HTERT RPE-1 (cell line): ENCODE measurements at regions not wholly inside any gene's neighbourhood (a gene's known extent, or its start where the extent isn't known, plus 50 kb on each side); places are given as distances from the start of the nearest gene placed in this dataset.
"Not testable (repeated sequence)": the region's sequence is repeated elsewhere in the genome, so short reads cannot be mapped to it uniquely, and the experiment has no call there.

Source experiments
- in situ Hi-C: fragments of 300-500 bp; cut with MboI; formaldehyde crosslinking; loops from 4 replicates; pipeline ENCODE4 v1.14.3; 2020; ENCODE audit warnings: low sequenced_read_pairs

DNA sequence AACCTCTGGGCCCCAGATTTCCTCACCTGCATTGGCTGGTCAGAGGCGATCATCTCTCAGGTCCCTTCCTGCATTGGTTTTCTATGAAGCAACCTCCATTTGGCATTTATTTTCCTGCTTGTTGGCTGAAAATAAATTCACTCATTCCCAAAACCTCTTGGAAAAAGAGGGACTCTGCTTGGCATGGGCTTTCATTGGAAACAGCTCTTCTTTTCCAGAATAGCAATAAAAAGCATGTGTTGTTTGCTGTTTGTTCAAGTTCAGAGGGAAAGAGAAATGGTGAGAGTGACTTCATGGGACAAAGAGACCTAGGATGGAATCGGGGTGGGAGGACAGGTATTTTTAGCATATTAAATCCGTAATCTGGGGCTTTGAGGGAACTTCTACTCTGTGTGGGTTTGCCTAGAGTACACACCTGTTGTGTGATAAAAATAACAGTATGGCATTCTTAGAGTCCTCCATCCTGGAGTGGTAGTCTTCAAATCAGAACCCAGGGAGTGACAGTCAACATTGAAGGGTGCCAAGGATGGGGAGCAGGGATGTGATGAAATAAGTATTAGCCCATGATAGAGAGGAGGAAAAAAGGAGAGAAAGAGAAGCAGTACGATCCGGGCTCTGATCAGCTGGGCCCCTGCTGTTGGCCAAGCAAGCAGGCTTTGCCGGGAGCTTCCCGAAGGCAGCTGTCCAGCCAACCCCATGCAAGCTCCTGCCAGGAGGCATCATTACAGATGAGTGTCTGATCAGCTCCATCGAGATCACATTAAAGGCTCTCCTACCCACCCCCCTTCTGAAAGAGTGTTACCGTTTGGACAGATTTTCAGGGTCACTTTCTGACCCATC lies 131.9 kb upstream of the NFIA start:
- in situ Hi-C loops = no loop called here

DNA sequence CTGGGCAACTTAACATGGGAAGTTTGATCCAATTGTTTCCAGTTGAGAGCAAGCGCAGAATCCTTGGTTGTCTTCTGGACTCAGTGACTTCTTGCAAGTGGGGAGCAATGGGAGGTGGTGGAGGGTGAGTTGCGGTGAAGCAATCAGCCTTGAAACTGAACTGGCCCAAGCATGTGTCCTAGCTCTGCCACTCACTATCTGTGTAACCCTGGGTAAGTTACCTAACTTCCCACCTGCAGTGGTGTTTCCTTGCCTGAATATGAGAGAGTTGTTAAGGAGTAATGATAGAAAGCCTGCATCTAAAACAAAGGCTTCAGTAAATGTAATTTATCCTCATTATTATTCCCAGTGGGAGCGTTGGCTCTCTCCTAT lies 132.5 kb upstream of the NFIA start:
- in situ Hi-C loops = no loop called here

DNA sequence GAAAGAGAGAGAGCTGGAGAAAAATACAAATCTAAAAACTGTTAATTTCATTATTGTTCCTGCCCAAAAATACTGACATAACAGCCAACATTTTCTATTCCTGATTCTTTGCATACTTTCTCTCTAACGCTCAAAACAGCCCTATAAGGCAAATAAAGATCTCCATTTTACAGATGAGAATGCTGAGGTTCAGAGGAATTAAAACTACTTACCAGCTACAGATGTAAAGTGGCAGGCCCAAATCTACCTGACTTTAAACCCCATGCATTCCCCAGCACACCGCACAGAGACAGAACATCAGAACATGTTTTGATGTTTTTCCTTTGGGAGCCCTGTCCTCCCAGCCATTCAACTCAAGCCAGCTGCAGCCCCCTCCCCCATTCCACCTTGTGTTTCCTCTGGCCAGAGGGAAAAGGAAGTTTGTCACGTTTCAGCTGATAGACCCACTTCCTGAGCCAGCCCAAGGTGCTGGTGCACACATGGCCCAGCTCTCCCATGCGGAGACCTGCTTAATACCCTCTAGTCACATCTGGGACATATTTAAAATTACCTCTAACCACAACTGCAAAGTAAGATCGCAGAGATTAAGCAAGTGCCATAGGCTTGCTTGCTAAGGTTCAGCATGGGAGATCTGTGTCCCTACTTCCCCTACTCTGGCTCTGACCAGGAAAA lies 133.1 kb upstream of the NFIA start:
- in situ Hi-C loops = no loop called here

DNA sequence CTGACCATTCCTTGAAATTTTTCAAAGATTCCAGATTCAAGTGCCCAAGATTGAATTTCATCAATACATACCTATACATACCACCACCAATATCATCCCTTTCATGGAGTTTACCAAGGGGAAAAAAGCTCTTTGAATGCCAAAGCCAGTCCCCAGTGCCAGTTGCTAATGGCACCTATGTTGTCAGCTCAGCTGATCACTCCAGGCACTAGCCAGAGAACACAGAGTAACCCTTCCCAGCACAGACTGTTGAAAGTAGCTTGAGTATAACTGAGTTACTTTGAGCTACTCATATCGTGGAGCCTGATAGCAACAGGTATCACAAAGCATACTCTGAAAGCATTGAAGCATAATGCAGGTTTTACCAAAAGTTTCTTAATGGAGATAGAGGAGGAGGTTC lies 133.9 kb upstream of the NFIA start:
- in situ Hi-C loops = no loop called here

DNA sequence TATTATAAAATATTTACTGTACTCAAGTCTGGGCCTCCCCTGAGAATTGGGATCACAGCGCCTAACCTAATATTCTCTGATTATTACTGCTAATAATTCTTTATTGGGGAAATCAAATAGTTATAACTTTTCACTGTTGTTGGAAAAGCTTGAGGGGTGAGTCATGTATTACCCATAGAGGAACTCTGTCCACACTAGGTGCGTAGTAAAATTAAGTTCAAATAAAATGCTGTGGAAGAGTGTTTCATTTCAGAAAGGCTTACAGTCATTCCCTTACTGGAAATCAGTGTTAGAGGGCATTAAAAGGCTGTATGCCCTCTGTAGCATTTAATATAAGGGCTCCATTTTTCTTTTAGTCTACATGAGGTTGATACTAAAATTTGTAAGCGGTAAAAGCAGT lies 135.0 kb upstream of the NFIA start:
- in situ Hi-C loops = no loop called here

DNA sequence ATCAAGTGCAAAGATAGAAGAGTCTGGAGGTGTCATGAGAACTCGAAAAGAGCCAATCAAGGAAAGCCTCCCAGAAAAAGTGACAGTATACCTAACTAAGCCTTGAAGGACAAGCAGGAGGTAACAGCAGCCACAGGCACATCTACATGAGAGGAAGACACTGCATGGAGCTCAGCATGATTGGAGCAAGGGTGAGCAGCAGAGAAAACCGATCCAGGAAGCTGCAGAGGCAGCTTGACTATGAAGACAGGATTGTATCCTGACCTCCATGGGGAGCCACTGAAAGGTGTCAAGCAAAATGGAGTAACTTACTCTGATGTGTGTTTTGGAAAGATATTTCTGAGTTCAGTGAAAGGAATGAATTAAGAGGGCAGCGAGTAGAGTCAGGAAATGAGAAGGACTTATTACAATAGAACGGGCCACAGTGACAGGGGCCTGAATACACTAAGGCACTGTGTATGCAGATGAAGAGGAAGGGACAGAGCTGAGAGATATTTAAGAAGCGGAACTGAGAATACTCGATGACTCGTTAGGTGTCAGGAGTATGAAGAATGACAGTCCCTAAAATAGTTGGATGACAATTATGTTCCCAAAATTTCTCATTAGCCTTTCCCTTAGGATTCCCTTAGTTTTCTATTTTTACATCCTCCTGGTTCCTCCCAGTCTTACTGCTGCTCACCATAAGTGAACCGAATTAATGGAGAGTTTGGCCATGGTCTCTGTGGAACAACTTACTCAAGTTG lies 139.3 kb upstream of the NFIA start:
- in situ Hi-C loops = no loop called here

DNA sequence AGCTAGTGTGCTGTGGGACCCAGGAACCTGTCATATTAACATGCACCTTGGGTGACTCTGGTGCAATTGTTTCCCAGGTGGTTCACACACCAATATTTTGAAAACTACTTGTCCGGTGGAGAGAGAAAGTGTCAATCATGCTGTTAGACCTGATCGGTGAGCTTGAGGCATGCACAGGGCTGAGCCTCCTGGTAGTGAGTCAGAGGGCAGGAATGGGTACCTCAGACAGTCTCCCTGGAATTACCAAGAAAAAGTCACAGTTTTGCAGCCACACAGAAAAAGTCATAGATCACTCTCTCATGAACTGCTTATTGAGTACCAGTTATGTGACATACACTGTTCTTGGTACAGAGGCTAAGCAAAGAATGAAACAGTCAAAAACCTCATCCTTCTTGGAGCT lies 140.1 kb upstream of the NFIA start:
- in situ Hi-C loops = no loop called here

DNA sequence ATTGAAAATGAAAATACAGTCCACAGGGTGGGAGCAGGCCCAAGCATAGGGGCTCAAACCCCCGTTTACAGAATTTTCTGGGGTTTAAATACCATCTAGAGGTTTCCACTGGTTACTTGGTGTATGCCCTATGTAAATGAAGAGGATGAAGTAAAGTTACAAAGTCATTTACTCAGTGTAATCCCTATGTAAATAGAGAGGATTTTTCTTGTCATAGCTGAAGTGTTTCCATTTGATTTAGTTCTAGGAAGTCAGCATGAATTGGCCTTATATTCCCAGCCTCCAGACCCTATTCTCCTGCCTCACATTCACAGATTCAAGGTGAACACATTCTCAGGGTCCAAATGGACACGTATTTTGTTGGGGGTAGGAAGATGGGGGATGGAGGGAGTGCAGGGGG lies 141.7 kb upstream of the NFIA start:
- in situ Hi-C loops = not testable (repeated sequence)

DNA sequence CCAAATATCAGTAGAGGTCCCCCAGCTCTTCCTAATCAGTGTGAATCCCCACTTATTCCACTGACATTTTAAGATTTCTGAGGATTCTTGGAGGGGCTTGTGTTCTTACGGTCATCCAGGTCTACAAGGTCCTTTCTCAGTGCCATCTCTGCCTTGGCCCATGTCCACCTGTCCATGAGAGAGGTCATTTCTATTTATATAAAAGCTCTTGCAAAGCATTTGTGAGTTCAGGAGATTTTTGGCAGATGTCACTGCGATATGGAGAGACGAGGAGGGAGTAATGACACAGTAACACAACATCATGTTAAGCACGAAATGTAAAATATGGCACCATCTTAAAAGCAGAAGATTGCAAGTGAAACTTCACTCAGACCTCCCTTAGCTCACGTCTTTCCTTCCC lies 144.6 kb upstream of the NFIA start:
- in situ Hi-C loops = no loop called here

DNA sequence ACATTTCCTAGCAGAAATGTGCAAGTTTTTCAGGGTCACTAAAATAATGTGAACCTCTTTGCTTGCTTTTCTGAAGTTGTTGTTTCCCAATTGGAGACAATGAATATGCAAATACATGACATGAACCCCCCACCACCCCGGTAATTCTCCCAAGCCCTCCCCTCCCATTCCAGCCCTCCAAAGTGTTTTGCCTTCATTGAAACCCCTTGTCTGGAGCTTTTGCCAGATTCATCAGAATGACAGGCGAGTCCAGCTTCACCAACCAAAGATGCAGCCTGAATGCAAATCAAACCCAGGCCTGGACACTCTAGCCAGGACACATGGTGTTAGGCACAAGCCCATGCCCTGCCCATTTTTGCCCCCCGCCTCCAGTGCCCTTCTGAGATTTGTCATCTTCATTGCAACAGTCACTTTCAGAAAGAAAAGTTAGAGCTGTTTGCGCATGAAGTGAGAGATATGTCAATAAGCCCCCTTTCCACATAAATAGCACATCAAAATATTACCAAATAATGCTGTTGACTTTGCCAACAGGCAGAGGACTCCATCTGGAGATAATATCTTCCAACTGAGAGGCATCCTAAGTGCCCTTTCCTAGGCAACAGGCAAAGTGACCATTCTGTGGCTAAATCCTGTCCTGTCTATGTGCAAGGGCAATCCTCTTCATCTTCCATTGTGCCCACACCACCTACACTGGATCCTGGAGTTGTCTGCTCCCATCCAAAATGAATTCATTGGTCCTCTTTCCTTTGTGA lies 145.6 kb upstream of the NFIA start:
- in situ Hi-C loops = no loop called here

DNA sequence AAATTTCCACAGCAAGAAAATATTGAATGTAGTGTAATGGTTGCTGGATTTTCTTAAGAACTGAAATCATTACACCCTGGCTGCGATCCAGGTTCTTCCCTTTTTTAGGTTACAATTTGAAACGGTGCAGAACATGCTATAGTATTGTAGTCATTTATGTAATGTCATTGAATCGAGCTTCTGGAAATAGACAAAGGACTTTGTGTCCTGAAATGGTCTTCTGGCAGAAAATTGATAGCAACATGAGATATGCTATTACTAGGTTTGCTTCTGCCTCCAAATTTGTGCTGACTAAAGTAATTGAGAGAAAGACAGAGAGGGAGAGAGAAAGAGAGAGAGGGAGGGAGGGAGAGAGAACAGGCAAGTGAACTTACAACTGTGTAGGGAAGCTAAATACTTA lies 146.2 kb upstream of the NFIA start:
- in situ Hi-C loops = no loop called here

DNA sequence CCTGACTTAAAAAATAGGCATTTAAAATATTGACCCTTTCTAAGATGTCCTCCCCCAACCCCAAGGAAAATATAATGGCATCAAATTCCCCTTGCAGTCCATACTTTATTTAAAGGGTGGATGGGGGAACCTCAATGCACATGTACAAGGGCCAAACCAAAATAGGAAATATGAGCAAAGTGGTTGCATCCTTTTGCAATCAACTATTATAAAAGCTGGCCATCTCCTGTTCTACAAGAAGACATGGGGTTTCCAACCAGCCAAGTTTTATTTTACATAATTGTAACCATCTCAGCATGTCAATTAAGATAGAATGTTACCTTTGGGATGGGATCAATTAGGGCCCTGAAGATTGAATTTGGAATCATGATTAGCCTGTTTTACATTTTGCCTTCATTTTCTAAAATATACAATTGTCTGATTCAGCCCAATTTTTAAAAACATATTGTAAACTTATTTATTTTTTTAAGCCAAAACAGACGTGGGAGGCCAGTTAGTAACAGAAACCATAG lies 146.7 kb upstream of the NFIA start:
- in situ Hi-C loops = no loop called here

DNA sequence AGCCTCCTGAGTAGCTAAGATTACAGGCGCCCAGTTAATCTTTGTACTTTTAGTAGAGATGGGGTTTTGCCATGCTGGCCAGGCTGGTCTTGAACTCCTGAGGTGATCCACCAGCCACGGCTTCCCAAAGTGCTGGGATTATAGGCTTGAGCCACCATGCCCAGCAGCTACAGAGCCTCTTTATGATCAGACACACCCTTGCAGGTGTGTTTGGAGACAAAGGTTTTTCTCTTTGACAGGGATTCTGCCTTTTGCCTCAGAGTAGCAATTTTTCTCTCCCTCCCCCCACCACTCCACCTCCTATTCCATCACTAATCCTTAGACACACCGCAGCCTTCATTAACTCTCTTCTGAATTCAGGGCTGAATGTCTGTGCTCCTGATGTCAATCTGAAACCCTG lies 152.2 kb upstream of the NFIA start:
- in situ Hi-C loops = no loop called here

DNA sequence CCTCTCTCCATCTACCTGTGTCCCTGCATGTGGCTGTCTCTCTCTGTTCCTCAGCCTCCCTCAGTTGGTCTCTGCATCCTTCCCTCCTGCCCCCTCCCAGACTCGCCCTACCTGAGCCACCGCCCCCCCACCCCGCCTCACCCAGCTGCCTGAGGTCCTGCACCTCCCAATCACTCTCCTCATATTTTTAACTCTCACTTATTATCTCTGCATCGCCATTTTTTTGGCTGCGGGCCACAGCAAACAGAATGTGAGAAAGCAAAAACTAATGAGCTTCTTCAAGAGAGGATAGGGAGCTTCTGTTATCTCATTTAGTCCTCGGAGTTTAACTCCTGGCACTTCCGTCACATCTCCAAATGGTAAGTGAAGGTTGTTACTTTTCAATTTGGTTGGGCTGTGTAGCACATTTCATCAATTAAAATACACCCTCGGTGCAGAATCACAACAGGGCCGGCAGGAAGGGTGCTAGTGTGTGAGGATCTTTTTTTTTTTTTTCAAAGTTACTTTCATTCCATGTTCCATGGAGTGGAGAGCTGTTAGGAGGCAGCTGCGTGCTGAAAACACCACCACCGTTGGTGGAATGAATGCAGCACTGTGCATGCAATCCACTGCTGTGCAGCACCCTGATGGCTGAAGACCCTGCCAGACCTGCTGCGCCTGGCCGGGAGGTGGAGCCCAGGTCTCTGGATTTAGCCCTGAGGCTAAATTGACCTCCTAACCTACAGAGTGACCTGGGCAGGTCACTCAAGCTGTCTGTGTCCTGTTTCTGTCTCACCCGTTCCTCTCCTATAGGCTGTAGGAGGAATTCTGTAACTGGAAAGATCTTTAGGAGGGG lies 157.2 kb upstream of the NFIA start:
- in situ Hi-C loops = no loop called here

DNA sequence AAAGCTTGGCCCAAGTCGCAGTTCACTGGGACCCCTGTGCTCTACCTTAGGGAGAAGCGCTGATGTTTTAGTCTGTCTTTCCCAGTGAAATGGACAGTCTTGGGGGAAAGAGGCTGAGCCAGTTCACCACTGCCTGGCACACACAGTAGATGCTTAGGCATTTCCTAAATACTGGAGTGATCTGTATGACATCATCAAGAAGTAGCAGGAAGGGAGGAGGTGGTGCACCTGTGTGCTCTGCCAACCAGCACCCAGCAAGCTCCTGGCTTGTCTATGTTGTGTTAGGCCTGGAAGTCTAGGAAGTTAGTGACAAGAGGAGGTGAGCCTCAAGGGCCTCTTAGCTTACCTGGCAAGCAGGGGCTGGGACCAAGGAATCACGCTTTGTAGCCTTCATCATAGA lies 158.2 kb upstream of the NFIA start:
- in situ Hi-C loops = no loop called here

DNA sequence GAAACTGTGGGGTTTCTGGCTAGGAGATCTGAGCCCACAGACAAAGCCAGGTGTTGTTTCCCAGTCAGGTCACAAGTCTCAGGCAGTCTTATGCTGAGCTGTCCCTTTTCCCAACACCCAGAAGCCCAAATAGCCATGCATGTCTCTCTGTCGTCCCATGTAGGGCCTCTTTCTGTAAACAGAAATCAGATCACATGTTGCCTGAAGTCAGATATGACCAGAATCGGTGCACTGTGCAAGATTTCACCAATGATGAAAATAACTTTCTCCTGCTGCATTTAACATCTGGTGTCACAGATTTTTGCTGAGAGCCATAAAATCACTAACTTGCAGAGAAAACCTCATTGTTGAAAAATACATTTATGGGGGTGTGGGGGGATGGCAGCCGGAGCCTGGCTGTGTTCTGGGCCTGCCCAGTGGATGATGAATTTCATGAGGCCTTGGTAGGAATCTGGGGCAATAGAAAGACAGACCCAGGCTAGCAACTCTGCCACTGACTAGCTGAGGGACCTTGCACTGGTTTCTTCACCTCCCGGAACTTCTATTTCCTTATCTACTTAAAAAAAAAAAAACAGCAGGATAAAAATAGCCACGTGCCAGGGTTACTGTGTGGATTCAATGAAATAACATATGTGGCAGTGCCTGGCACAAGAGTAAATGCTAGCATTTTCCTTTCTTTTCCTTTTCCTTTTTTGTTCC lies 158.8 kb upstream of the NFIA start:
- in situ Hi-C loops = no loop called here

DNA sequence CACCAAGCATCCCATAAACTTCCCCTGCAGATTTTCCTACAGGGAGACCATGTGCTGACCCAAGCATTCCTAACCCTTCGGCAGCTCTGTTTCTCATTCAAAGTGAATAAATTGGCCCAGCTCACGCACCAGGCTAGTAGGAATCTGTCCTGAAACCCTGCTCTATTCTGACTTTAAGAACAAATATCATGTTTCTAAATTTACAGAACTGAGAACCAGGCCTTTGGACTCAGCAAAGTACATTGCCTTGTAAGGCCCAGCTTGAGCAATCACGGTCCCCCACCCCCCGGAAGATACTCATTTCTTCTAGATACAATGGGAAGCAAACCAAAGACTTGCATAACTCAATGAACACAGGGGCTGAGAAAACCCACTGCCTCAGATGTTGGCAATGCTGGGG lies 160.1 kb upstream of the NFIA start:
- in situ Hi-C loops = no loop called here

DNA sequence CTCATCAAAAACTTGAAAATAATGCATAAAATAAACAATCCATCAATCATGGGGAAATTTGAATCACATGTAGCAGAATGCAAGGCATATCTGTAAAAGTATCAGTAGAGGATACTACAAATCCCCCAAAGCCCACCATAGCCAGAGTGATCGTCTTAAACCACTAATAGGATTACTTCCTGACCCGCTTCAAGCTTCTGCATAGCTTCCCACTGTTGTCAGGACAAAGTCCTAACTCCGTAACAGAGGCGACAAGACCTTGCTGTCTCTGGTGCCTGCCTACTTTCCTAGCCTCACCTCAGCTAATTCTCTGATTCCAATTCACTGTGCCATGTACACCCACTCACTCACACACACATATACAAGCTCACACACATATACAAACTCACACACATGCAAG lies 161.2 kb upstream of the NFIA start:
- in situ Hi-C loops = no loop called here

DNA sequence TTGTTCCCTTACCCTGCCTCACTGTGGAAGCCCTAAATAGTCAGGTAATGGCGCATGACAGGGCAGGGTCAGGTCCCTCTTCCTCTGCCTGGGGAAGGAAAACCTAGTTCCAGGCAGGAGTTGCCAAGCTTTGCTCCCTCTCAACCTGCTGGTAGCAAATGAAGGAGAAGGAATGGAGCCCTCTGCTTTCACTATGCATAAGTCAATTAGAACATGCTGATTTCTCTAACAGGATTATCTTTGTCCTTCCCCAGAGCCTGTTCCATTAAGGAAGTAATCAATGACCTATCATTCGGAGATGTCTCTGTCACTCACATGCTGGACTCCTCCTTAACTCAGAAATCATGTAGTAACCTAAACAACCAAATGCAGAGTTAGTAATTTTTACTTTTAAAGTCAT lies 161.8 kb upstream of the NFIA start:
- in situ Hi-C loops = no loop called here

DNA sequence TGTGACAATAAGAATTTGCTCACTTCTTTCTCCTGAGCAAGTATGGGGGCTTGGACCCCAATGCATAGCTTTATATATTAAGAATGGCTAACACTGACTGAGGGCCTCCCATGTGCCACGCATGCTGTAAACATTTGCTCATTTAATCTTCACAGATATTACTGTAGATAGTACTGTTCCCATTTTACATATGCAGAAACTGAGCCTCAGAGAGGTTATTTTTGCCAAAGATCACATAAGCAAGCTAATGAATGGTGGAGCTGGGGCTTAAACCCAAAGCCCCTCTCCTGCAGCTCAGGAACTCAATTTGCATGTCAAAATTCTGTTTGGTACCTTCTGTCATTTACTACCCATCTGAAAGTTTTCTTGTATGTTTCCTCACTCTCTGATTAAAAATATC lies 163.5 kb upstream of the NFIA start:
- in situ Hi-C loops = no loop called here
